Keratinocyte (primary cell): ENCODE measurements at regions not wholly inside any gene's neighbourhood (a gene's known extent, or its start where the extent isn't known, plus 50 kb on each side); places are given as distances from the start of the nearest gene placed in this dataset.

Source experiments
- DNase-seq: peaks from one replicate; pipeline ENCODE4 v3.0.0-alpha.2; 2011; ENCODE audit warnings: low read depth, missing footprints, low spot score
- FAIRE-seq: peaks from 2 replicates; lab custom pipeline; 2011; peaks lifted over from hg19 to GRCh38; lab: Jason Lieb, UNC
- H2AFZ ChIP-seq: 2 replicates; pipeline ENCODE4 v1.6.0; 2012; ENCODE audit warnings: low read length, control low read depth, inconsistent platforms; ENCODE audit not compliant: control insufficient read depth
- H3K27ac ChIP-seq: 2 replicates; pipeline ENCODE4 v1.5.1; 2011; ENCODE audit warnings: low read length; ENCODE audit not compliant: control insufficient read depth, insufficient read depth
- H3K27me3 ChIP-seq: 3 replicates; pipeline ENCODE4 v1.6.0; 2011; ENCODE audit warnings: low read length; ENCODE audit not compliant: control insufficient read depth, insufficient read depth; ENCODE audit errors: extremely low read depth
- H3K36me3 ChIP-seq, 2 experiments: 2 replicates in 1 of 2; 3 replicates in 1 of 2; pipeline ENCODE4 v1.5.1; 2011; ENCODE audit warnings: low read length in 2 of 2, mild to moderate bottlenecking in 1 of 2; ENCODE audit not compliant: control insufficient read depth in 2 of 2, insufficient read depth in 2 of 2; ENCODE audit errors: extremely low read depth in 1 of 2
- H3K4me1 ChIP-seq: 3 replicates; pipeline ENCODE4 v1.5.1; 2011; ENCODE audit warnings: low read length; ENCODE audit not compliant: control insufficient read depth, insufficient read depth; ENCODE audit errors: extremely low read depth
- H3K4me2 ChIP-seq: 3 replicates; pipeline ENCODE4 v1.6.0; 2011; ENCODE audit warnings: low read depth, low read length; ENCODE audit not compliant: control insufficient read depth, insufficient read depth; ENCODE audit errors: extremely low read depth
- H3K4me3 ChIP-seq, 3 experiments: fragments of 200-600 bp in 1 of 3; sonication (generic) in 1 of 3; 2 replicates in 2 of 3; 3 replicates in 1 of 3; pipeline ENCODE4 v1.5.1; 2011 to 2016; ENCODE audit warnings: low read length in 3 of 3, mild to moderate bottlenecking in 3 of 3, control low read depth in 2 of 3, inconsistent platforms in 1 of 3, low read depth in 1 of 3, mixed read lengths in 1 of 3, mixed run types in 1 of 3, moderate library complexity in 1 of 3; ENCODE audit not compliant: control insufficient read depth in 2 of 3, insufficient read depth in 2 of 3; ENCODE audit errors: extremely low read depth in 1 of 3
- H3K79me2 ChIP-seq: 2 replicates; pipeline ENCODE4 v1.6.0; 2012; ENCODE audit warnings: low read length; ENCODE audit not compliant: control insufficient read depth, insufficient read depth
- H3K9ac ChIP-seq: 3 replicates; pipeline ENCODE4 v1.6.0; 2011; ENCODE audit warnings: low read length; ENCODE audit not compliant: control insufficient read depth, insufficient read depth; ENCODE audit errors: extremely low read depth
- H3K9me1 ChIP-seq: 3 replicates; pipeline ENCODE4 v1.6.0; 2011; ENCODE audit warnings: low read length; ENCODE audit not compliant: control insufficient read depth, insufficient read depth; ENCODE audit errors: extremely low read depth
- H3K9me3 ChIP-seq: 2 replicates; pipeline ENCODE4 v1.5.1; 2012; ENCODE audit warnings: low read depth, low read length; ENCODE audit not compliant: control insufficient read depth
- H4K20me1 ChIP-seq: 3 replicates; pipeline ENCODE4 v1.6.0; 2011; ENCODE audit warnings: low read length; ENCODE audit not compliant: control insufficient read depth, insufficient read depth; ENCODE audit errors: extremely low read depth
- EZH2 ChIP-seq: IDR thresholded peaks from one replicate; pipeline ENCODE4 v1.6.1; 2012; ENCODE audit warnings: inconsistent platforms, mild to moderate bottlenecking, low read length, moderate library complexity
- dilution Hi-C: fragments of 300-500 bp; cut with MboI; formaldehyde crosslinking; loops from one replicate; pipeline ENCODE4 v1.7.0; 2020; ENCODE audit warnings: low sequenced_read_pairs; ENCODE audit not compliant: extremely low pct_ligation_motif_present
- TF ChIP-seq, protein P1 (sequence below), 3 experiments: IDR thresholded peaks in 1 of 3; conservative IDR thresholded peaks in 1 of 3; optimal IDR thresholded peaks in 1 of 3; 2 replicates in 2 of 3; 3 replicates in 1 of 3; pipeline versions ENCODE3 to v1.5.1; 2011; ENCODE audit warnings: low read length in 3 of 3, mild to moderate bottlenecking in 3 of 3, moderate library complexity in 2 of 3, control low read depth in 1 of 3, inconsistent platforms in 1 of 3; ENCODE audit not compliant: insufficient read depth in 2 of 3; ENCODE audit errors: extremely low read depth in 1 of 3

DNA sequence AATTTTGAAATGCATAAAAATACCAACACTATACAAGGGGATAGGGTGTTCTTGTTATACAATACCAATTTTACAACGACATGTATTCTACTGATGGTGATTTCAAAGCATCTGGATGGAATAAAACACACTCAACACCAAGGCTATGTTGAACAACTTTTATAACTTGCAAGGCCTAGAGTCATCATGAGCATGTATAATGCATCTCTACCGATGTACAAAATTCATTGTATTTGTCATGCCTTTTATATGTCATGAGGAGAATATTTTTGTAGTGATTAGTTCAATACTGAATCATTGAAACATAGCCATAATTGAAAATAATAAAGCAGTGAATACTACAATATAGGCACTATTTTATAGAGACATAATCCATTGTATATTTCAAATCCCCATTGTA is 160.2 kb downstream of the ETV1 start:
- dilution Hi-C loops: no loop called here
- H3K79me2 ChIP-seq: no peaks in the 10 kb centered on the region
- H3K4me2 ChIP-seq: no peak overlapping the region
- H3K27ac ChIP-seq: no peak overlapping the region
- H3K9ac ChIP-seq: no peak overlapping the region
- no peak for DNase-seq
- no peaks in the 10 kb centered on the region for H3K9me3 ChIP-seq
- H3K27me3 ChIP-seq: no peaks in the 10 kb centered on the region
- TF ChIP-seq, protein P1, sequence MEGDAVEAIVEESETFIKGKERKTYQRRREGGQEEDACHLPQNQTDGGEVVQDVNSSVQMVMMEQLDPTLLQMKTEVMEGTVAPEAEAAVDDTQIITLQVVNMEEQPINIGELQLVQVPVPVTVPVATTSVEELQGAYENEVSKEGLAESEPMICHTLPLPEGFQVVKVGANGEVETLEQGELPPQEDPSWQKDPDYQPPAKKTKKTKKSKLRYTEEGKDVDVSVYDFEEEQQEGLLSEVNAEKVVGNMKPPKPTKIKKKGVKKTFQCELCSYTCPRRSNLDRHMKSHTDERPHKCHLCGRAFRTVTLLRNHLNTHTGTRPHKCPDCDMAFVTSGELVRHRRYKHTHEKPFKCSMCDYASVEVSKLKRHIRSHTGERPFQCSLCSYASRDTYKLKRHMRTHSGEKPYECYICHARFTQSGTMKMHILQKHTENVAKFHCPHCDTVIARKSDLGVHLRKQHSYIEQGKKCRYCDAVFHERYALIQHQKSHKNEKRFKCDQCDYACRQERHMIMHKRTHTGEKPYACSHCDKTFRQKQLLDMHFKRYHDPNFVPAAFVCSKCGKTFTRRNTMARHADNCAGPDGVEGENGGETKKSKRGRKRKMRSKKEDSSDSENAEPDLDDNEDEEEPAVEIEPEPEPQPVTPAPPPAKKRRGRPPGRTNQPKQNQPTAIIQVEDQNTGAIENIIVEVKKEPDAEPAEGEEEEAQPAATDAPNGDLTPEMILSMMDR (optimal IDR thresholded peaks at IDR 0.05 in 1 of 3, IDR thresholded peaks at IDR 0.05 in 1 of 3, conservative IDR thresholded peaks at IDR 0.05 in 1 of 3; ENCODE audit: extremely low read depth in 1 of 3, insufficient read depth in 2 of 3, low read length in 3 of 3): no peak
- no peak for TF ChIP-seq EZH2
- no peaks in the 10 kb centered on the region for H4K20me1 ChIP-seq
- H3K4me1 ChIP-seq: peaks cover 2% of the 10 kb centered on the region
- no peak overlapping the region for H2AFZ ChIP-seq
- no peak overlapping the region for H3K4me3 ChIP-seq
- no peaks in the 10 kb centered on the region for H3K9me1 ChIP-seq
- no peak for FAIRE-seq
- no peaks in the 10 kb centered on the region for H3K36me3 ChIP-seq

DNA sequence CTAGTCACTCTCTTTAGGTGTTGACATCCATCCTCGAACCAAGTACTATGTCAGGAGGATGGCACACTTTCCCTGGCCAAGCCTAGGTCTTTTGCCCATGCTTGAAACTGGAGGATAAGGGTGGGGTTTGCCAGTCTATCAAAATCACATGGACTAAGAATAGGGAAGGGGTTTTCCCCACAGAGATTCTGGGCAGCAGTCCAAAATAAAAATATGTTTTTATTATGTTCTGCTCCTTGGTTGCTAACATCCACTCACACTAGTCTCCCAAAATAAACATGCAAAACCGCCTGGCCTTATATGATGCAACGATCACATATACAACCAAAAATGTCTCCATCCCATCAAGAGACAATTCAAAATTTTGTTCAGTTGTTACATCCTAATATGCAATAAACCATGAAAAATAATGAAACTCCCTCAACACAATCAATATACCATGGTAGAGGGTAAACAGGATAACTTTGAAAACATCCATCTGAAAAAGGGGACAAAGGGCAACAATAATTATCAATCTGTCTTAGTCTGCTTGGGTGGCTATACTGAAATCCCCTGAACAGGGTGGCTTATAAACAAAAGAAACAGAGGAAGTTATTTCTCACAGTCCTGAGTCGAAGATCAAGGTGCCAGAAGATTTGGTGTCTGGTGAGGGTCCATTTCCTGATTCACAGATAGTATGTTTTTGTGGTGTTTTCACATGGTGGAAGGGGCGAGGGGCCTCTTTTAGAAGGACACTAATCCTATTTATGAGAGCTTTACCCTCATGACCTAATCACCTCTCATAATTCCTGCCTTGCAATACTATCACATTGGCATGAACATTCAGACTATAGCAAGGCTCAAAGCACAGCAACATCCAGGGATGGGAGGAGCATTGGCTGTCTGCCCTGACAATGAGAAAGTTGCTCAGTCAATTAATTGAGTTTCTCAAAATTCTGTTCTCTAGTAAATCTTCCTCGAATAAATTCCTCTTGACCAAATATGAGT is 159.3 kb downstream of the ETV1 start:
- Histone ChIP-seq H3K36me3 (no peaks in the 10 kb centered on the region), H3K9me3 (no peaks in the 10 kb centered on the region), H2AFZ (no peak overlapping the region), H4K20me1 (no peaks in the 10 kb centered on the region), H3K9ac (no peak overlapping the region), H3K9me1 (no peaks in the 10 kb centered on the region), H3K27me3 (no peaks in the 10 kb centered on the region), H3K27ac (no peak overlapping the region), H3K4me2 (no peak overlapping the region), H3K4me3 (no peak overlapping the region), H3K79me2 (no peaks in the 10 kb centered on the region), H3K4me1 (peaks cover 5% of the 10 kb centered on the region)
- TF ChIP-seq EZH2: no peak
- TF ChIP-seq, protein P1 (optimal IDR thresholded peaks at IDR 0.05 in 1 of 3, IDR thresholded peaks at IDR 0.05 in 1 of 3, conservative IDR thresholded peaks at IDR 0.05 in 1 of 3; ENCODE audit: extremely low read depth in 1 of 3, insufficient read depth in 2 of 3, low read length in 3 of 3): no peak
- FAIRE-seq (no peak), DNase-seq (no peak)
- dilution Hi-C loops: no loop called here
